CD4-positive, CD25-positive, alpha-beta regulatory T cell (primary cell): ENCODE measurements at regions not wholly inside any gene's neighbourhood (a gene's known extent, or its start where the extent isn't known, plus 50 kb on each side); places are given as distances from the start of the nearest gene placed in this dataset.

Source experiments
- ATAC-seq, 2 donors: fragments of 150-1000 bp; cut with Tn5 transposase; one replicate each; pipeline ENCODE4 v1.10.0; 2021; ENCODE audit warnings: low read depth in 2 of 2, moderate number of reproducible peaks in 2 of 2, moderate library complexity in 1 of 2
- DNase-seq, 3 donors: peaks; one replicate each; pipeline versions ENCODE4 v3.0.0 to v3.0.0-alpha.2; 2012 to 2022; ENCODE audit warnings: mixed read lengths in 1 of 3
- H3K27ac ChIP-seq: one replicate; pipeline ENCODE4 v1.7.0; 2013; ENCODE audit warnings: mild to moderate bottlenecking, low read length; ENCODE audit not compliant: insufficient read depth, poor library complexity, severe bottlenecking
- H3K27me3 ChIP-seq: one replicate; pipeline ENCODE4 v1.7.0; 2013; ENCODE audit warnings: low read length; ENCODE audit not compliant: control insufficient read depth, insufficient read depth
- H3K36me3 ChIP-seq: one replicate; pipeline ENCODE4 v1.7.0; 2013; ENCODE audit warnings: mild to moderate bottlenecking, low read length, moderate library complexity; ENCODE audit not compliant: control insufficient read depth, insufficient read depth
- H3K4me1 ChIP-seq: 2 replicates; pipeline ENCODE4 v1.7.0; 2013; ENCODE audit warnings: mild to moderate bottlenecking, low read length; ENCODE audit not compliant: insufficient read depth, control insufficient read depth, poor library complexity, severe bottlenecking
- H3K4me3 ChIP-seq: one replicate; pipeline ENCODE4 v1.7.0; 2013; ENCODE audit warnings: low read depth, mild to moderate bottlenecking, low read length, moderate library complexity
- H3K9me3 ChIP-seq, 2 experiments: 1 replicate in 1 of 2; 2 replicates in 1 of 2; pipeline ENCODE4 v1.7.0; 2013; ENCODE audit warnings: low read length in 2 of 2, mild to moderate bottlenecking in 1 of 2, moderate library complexity in 1 of 2; ENCODE audit not compliant: control insufficient read depth in 2 of 2
- H3K27ac Mint-ChIP-seq, 3 donors: one replicate each; pipeline ENCODE4 v1.8.0; 2020 to 2022; ENCODE audit warnings: mild to moderate bottlenecking in 3 of 3, mixed read lengths in 3 of 3, moderate library complexity in 2 of 3
- H3K27me3 Mint-ChIP-seq: one replicate; pipeline ENCODE4 v1.8.0; 2022; ENCODE audit warnings: mild to moderate bottlenecking, mixed read lengths
- H3K36me3 Mint-ChIP-seq: one replicate; pipeline ENCODE4 v1.8.0; 2020; ENCODE audit warnings: mixed read lengths
- H3K4me1 Mint-ChIP-seq, 4 donors: one replicate each; pipeline ENCODE4 v1.8.0; 2020 to 2022; ENCODE audit warnings: mixed read lengths in 4 of 4, mild to moderate bottlenecking in 1 of 4
- H3K4me3 Mint-ChIP-seq, 4 donors: one replicate each; pipeline ENCODE4 v1.8.0; 2020 to 2022; ENCODE audit warnings: mild to moderate bottlenecking in 4 of 4, mixed read lengths in 4 of 4, moderate library complexity in 3 of 4
- H3K9me3 Mint-ChIP-seq, 7 donors: one replicate each; pipeline ENCODE4 v1.8.0; 2020 to 2022; ENCODE audit warnings: mixed read lengths in 7 of 7, mild to moderate bottlenecking in 3 of 7, moderate library complexity in 2 of 7

DNA sequence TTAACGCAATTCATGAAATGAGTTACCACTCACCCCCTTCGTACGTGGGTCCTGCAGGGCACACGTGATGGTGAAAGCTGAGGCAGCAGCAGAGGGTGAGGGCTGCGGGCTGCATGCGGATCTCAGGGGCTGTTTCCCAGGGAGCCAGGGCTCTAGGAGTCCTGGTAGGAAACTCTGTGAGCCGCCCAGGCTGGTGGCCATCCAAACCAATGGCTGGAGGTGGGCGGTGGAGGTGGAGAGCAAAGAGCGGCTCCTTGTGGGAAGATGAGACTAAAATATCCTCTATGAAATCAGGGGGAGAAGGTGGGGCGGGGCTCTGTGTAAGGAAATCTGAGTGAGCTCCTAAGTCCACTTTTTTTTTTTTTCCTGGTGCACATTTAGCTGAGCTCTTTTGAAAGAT, 120.1 kb upstream of the SLC1A4 start:
- Mint-ChIP-seq H3K4me1 (peaks cover 0 to 10% (median 2%) of the 10 kb centered on the region in 4 donors), H3K27ac (peak overlapping the region in 1 of 3 donors; percentile 38), H3K9me3 (no peaks in the 10 kb centered on the region), H3K4me3 (no peak overlapping the region), H3K27me3 (peaks cover 19% of the 10 kb centered on the region), H3K36me3 (no peaks in the 10 kb centered on the region)
- Histone ChIP-seq H3K27ac (no peak overlapping the region), H3K36me3 (no peaks in the 10 kb centered on the region), H3K4me3 (no peak overlapping the region), H3K27me3 (peaks cover 2% of the 10 kb centered on the region), H3K9me3 (no peaks in the 10 kb centered on the region), H3K4me1 (peaks cover 19% of the 10 kb centered on the region)
- ATAC-seq (no peak), DNase-seq (no peak)

DNA sequence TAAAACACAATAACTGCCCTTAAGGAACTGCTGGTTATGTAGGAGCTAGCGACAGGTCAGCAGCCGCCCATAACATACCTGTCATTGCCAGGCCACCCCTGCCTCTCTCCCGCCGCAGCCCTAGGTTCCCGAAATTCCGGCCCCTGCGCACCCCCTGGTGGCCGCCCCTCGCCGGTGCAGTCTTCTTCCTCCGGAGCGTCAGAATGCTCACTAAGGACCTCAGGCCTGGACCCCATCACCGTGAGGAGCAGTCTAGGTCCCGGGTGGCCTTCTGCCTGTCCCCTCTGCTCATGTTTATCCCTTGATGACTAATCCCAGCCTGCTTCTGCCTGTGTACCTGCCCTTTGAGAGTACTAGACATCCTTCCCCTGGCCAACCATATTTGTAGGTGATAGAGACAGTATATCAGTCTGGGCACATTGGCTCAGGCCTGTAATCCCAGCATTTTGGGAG, 115.7 kb upstream of the SLC1A4 start:
- ATAC-seq (peak; percentile 80 to 82), DNase-seq (peak; percentile 67 to 73 (median 71))
- no peaks in the 10 kb centered on the region for H3K36me3 ChIP-seq
- H3K4me1 ChIP-seq = peaks cover 7% of the 10 kb centered on the region
- no peaks in the 10 kb centered on the region for H3K9me3 ChIP-seq
- H3K36me3 Mint-ChIP-seq = no peaks in the 10 kb centered on the region
- no peaks in the 10 kb centered on the region for H3K9me3 Mint-ChIP-seq
- H3K4me3 Mint-ChIP-seq = peak overlapping the region in 2 of 4 donors; percentile 52 to 66
- peak overlapping the region in 2 of 3 donors; percentile 18 to 41 for H3K27ac Mint-ChIP-seq
- peak overlapping the region; percentile 42 for H3K4me3 ChIP-seq
- peaks cover 2% of the 10 kb centered on the region for H3K27me3 ChIP-seq
- peaks cover 0 to 7% (median 2%) of the 10 kb centered on the region in 4 donors for H3K4me1 Mint-ChIP-seq
- H3K27me3 Mint-ChIP-seq = peaks cover 26% of the 10 kb centered on the region
- no peak overlapping the region for H3K27ac ChIP-seq

- H3K9me3 ChIP-seq = no peaks in the 10 kb centered on the region
- H3K4me3 ChIP-seq = no peak overlapping the region
- no peak overlapping the region for H3K27ac ChIP-seq
- H3K27me3 ChIP-seq = peaks cover 2% of the 10 kb centered on the region
- H3K9me3 Mint-ChIP-seq = peaks cover 0 to 2% (median 0%) of the 10 kb centered on the region in 7 donors
- H3K4me1 ChIP-seq = peaks cover 7% of the 10 kb centered on the region
- no peaks in the 10 kb centered on the region for H3K36me3 ChIP-seq
- H3K27me3 Mint-ChIP-seq = peaks cover 26% of the 10 kb centered on the region
- H3K36me3 Mint-ChIP-seq = no peaks in the 10 kb centered on the region
- DNase-seq (no peak), ATAC-seq (no peak)
- H3K4me1 Mint-ChIP-seq = peaks cover 0 to 7% (median 2%) of the 10 kb centered on the region in 4 donors
- no peak overlapping the region for H3K27ac Mint-ChIP-seq
- no peak overlapping the region for H3K4me3 Mint-ChIP-seq
Measured at GRCh38 chr2:64874593-64874992, 114.6 kb upstream of the SLC1A4 start.

- no peak overlapping the region for H3K27ac Mint-ChIP-seq
- no peak for ATAC-seq
Measured at GRCh38 chr2:64875368-64875767, 113.8 kb upstream of the SLC1A4 start.

GRCh38 chr2:64876137-64876647, 113.0 kb upstream of the SLC1A4 start:
- Mint-ChIP-seq H3K4me1 (peaks cover 0 to 10% (median 4%) of the 10 kb centered on the region in 4 donors), H3K4me3 (no peak overlapping the region), H3K27me3 (peaks cover 26% of the 10 kb centered on the region), H3K36me3 (no peaks in the 10 kb centered on the region), H3K9me3 (peaks cover 0 to 2% (median 0%) of the 10 kb centered on the region in 7 donors), H3K27ac (no peak overlapping the region)
- no peak for ATAC-seq
- Histone ChIP-seq H3K4me3 (no peak overlapping the region), H3K36me3 (no peaks in the 10 kb centered on the region), H3K27me3 (peaks cover 2% of the 10 kb centered on the region), H3K4me1 (peaks cover 7% of the 10 kb centered on the region), H3K9me3 (no peaks in the 10 kb centered on the region), H3K27ac (no peak overlapping the region)
- DNase-seq = no peak

More at GRCh38 chr2:64875368-64875767, 113.8 kb upstream of the SLC1A4 start:
- H3K36me3 ChIP-seq = no peaks in the 10 kb centered on the region
- no peak for DNase-seq
- Mint-ChIP-seq H3K9me3 (peaks cover 0 to 2% (median 0%) of the 10 kb centered on the region in 7 donors), H3K36me3 (no peaks in the 10 kb centered on the region), H3K27me3 (peaks cover 26% of the 10 kb centered on the region), H3K4me3 (no peak overlapping the region), H3K4me1 (peaks cover 0 to 7% (median 2%) of the 10 kb centered on the region in 4 donors)
- peaks cover 2% of the 10 kb centered on the region for H3K27me3 ChIP-seq
- peaks cover 7% of the 10 kb centered on the region for H3K4me1 ChIP-seq
- H3K27ac ChIP-seq = no peak overlapping the region
- no peaks in the 10 kb centered on the region for H3K9me3 ChIP-seq
- H3K4me3 ChIP-seq = no peak overlapping the region

- H3K27me3 ChIP-seq = no peaks in the 10 kb centered on the region
- H3K4me3 ChIP-seq = no peak overlapping the region
- DNase-seq (no peak), ATAC-seq (no peak)
- no peak overlapping the region for H3K27ac ChIP-seq
- peaks cover 0 to 8% (median 3%) of the 10 kb centered on the region in 4 donors for H3K4me1 Mint-ChIP-seq
- peak overlapping the region in 1 of 4 donors; percentile 34 for H3K4me3 Mint-ChIP-seq
- peak overlapping the region in 1 of 3 donors; percentile 70 for H3K27ac Mint-ChIP-seq
- no peaks in the 10 kb centered on the region for H3K36me3 ChIP-seq
- no peaks in the 10 kb centered on the region for H3K9me3 ChIP-seq
- peaks cover 15% of the 10 kb centered on the region for H3K27me3 Mint-ChIP-seq
- peaks cover 0 to 2% (median 0%) of the 10 kb centered on the region in 7 donors for H3K9me3 Mint-ChIP-seq
- no peaks in the 10 kb centered on the region for H3K36me3 Mint-ChIP-seq
- no peaks in the 10 kb centered on the region for H3K4me1 ChIP-seq
Measured at GRCh38 chr2:64879745-64880144, 109.5 kb upstream of the SLC1A4 start.

- peaks cover 0 to 3% (median 0%) of the 10 kb centered on the region in 7 donors for H3K9me3 Mint-ChIP-seq
- Histone ChIP-seq H3K4me1 (no peaks in the 10 kb centered on the region), H3K4me3 (no peak overlapping the region), H3K36me3 (no peaks in the 10 kb centered on the region), H3K27me3 (no peaks in the 10 kb centered on the region), H3K27ac (no peak overlapping the region), H3K9me3 (no peaks in the 10 kb centered on the region)
- H3K4me1 Mint-ChIP-seq = peaks cover 0 to 8% (median 3%) of the 10 kb centered on the region in 4 donors
- H3K4me3 Mint-ChIP-seq = peak overlapping the region in 1 of 4 donors; percentile 38
- H3K27ac Mint-ChIP-seq = no peak overlapping the region
- no peaks in the 10 kb centered on the region for H3K36me3 Mint-ChIP-seq
- DNase-seq (no peak), ATAC-seq (no peak)
- peaks cover 8% of the 10 kb centered on the region for H3K27me3 Mint-ChIP-seq
Measured at GRCh38 chr2:64880193-64880951, 108.8 kb upstream of the SLC1A4 start.
